ENCODE measurements at regions not wholly inside any gene's neighbourhood (a gene's known extent, or its start where the extent isn't known, plus 50 kb on each side); places are given as distances from the start of the nearest gene placed in this dataset.

DNA sequence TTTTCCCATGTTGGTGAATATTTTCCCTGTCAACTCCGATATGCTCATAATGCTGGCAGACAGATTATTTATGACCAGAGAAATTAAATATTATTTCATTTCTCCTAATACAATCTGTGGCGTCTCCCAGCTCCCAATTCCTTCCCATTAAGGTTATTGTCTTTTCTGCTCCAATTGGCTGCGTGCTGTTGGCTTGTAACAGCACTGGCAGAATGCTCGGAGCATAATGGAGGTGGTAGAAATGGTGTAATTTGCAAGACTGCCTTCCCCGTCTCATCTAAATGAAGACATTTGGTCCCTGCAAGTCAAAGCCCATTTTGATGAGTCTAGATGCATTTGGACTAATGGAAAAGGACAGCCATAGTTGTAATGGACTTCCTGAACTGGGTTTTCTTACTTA lies 601.7 kb downstream of the BRINP1 start:
- DNase-seq (ENCODE audit: low spot score in 2 of 2): no peak
- H3K4me3 ChIP-seq: no peak overlapping the region
- no peaks in the 10 kb centered on the region for H3K36me3 ChIP-seq (replicated peaks)
- in situ Hi-C loops (cut with MboI; ENCODE audit: low sequenced_read_pairs): no loop called here
- no peaks in the 10 kb centered on the region for H3K9me3 ChIP-seq
- H3K27me3 ChIP-seq (ENCODE audit: low read depth): no peaks in the 10 kb centered on the region
- H3K4me1 ChIP-seq: no peaks in the 10 kb centered on the region

DNA sequence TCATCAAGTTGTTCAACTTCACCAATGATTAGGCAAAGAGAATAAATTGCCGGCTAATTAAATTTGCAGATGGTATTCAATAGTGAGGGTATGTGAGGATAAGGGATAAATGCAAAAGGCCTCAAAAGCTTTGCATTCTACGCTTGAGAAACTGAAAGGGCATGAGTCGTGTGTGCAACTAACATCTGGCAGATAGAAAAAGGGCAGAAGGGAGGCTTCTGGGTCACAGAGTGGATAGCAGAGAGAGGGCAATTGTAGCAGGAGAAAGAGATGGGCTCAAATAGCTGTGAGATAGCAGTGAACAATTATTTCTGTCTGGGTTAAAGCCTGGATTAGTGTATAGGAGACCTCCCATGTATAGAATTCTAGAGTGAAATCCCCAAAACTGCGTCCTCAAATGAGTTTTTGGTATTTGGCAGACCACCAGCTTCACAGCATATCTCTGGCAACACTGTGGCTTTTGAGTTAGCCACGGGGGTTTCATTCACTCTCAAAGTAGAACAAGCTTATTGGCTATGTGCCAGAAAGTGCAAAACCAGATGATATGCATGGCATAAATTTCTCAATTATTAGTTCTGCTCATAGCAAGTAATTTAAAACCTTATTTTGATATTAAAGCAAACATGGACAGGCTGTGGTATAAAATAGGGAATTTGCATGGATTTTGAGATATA lies 586.3 kb downstream of the BRINP1 start:
- H3K4me3 ChIP-seq: no peak overlapping the region
- in situ Hi-C loops (cut with MboI; ENCODE audit: low sequenced_read_pairs): no loop called here
- no peak for DNase-seq (ENCODE audit: low spot score in 2 of 2)
- H3K27me3 ChIP-seq (ENCODE audit: low read depth): no peaks in the 10 kb centered on the region
- H3K36me3 ChIP-seq (replicated peaks): no peaks in the 10 kb centered on the region
- no peaks in the 10 kb centered on the region for H3K4me1 ChIP-seq
- no peaks in the 10 kb centered on the region for H3K9me3 ChIP-seq

DNA sequence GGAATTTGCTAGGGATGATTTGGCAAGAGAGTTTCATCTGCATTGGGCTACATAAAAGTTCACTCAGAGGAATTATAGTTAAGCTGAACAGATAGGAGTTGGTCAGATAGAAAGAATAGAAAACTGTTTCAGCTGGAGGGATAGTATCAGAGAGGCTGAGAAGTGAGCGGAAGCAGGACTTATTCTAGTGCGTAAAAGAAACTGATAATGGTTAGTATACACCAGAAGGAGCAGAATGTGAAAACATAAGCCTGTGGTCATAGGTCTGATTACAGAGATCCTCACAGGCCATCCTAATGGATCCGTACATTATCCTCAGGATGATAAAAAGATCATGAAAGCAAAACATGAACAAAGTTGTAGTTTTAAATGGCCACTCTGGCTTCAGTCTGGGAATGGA lies 585.2 kb downstream of the BRINP1 start:
- Histone ChIP-seq H3K4me3 (no peak overlapping the region), H3K27me3 (ENCODE audit: low read depth) (no peaks in the 10 kb centered on the region), H3K9me3 (no peaks in the 10 kb centered on the region), H3K4me1 (no peaks in the 10 kb centered on the region), H3K36me3 (replicated peaks) (no peaks in the 10 kb centered on the region)
- in situ Hi-C loops (cut with MboI; ENCODE audit: low sequenced_read_pairs): no loop called here
- DNase-seq (ENCODE audit: low spot score in 2 of 2): no peak

DNA sequence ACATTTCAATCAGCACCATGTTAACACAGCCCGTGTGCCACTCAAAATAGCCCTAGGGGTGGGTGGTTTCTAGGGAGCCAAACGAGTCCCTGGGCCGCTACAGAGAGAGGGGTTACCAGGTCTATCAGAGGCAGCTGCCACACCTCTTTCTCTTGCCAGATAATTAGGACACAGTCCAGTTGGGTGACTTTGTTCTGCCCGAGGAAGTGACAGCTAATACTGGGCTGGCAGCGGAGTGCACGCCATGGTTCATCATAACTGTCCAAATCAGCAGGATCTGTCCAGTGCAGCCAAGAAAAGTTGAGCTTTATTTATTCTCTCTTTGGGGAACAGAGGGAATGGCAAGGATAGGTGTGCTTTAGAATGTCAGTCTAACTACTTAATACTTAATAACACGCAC lies 583.8 kb downstream of the BRINP1 start:
- in situ Hi-C loops (cut with MboI; ENCODE audit: low sequenced_read_pairs): no loop called here

DNA sequence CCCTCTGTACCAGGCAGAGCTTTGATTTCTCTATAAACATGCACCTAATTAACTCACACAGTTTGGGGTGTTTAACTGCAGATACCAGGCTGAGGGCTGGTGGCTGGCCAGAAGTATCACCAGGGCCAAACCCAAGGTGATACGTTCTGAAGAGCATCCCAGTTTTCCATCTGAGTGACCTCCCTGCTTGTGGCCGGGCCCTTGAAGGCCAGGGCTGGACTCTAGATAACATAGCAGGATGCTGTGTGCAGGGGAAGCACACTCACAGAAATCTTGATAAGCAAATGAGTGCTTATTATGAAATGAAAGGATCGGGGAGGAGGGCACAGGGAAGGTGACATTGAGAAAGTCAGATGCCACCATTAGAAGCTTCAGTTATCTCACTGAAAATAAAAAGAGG lies 582.4 kb downstream of the BRINP1 start:
- DNase-seq (ENCODE audit: low spot score in 2 of 2): no peak
- H3K36me3 ChIP-seq (replicated peaks): no peaks in the 10 kb centered on the region
- in situ Hi-C loops (cut with MboI; ENCODE audit: low sequenced_read_pairs): no loop called here

More for the DNA sequence above, 583.8 kb downstream of the BRINP1 start:
- no peaks in the 10 kb centered on the region for H3K36me3 ChIP-seq (replicated peaks)
- no peaks in the 10 kb centered on the region for H3K27me3 ChIP-seq (ENCODE audit: low read depth)
- no peaks in the 10 kb centered on the region for H3K4me1 ChIP-seq
- no peak for DNase-seq (ENCODE audit: low spot score in 2 of 2)
- no peaks in the 10 kb centered on the region for H3K9me3 ChIP-seq
- H3K4me3 ChIP-seq: no peak overlapping the region

GRCh38 chr9:118809160-118809625 lies 560.0 kb downstream of the BRINP1 start:
- H3K4me3 ChIP-seq: no peak overlapping the region
- no peaks in the 10 kb centered on the region for H3K27me3 ChIP-seq (ENCODE audit: low read depth)
- no peaks in the 10 kb centered on the region for H3K36me3 ChIP-seq (replicated peaks)
- no peaks in the 10 kb centered on the region for H3K9me3 ChIP-seq
- DNase-seq (ENCODE audit: low spot score in 2 of 2): no peak
- no peaks in the 10 kb centered on the region for H3K4me1 ChIP-seq
- in situ Hi-C loops (cut with MboI; ENCODE audit: low sequenced_read_pairs): no loop called here

More for the DNA sequence above, 582.4 kb downstream of the BRINP1 start:
- no peaks in the 10 kb centered on the region for H3K9me3 ChIP-seq
- H3K27me3 ChIP-seq (ENCODE audit: low read depth): no peaks in the 10 kb centered on the region
- H3K4me3 ChIP-seq: no peak overlapping the region
- no peaks in the 10 kb centered on the region for H3K4me1 ChIP-seq

DNA sequence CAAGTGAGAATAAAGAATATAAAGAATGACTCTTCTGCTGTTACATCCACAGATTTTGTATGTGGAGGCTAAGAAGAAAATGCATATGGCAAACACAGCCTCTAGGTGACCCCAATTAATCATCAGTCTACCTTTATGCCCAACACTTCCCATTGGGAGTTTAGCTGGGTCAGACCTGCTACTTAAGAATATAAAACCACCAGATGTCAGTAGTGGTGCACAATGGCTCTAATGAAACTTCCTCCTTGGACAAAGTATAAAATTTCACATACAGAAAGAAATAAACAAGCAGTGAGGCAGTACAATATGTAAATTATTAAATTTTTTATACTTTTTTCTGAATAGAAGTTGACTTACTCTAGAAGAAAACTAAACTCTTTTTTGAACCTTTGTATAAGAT lies 539.9 kb downstream of the BRINP1 start:
- H3K27me3 ChIP-seq (ENCODE audit: low read depth): no peaks in the 10 kb centered on the region
- H3K9me3 ChIP-seq: no peaks in the 10 kb centered on the region
- H3K36me3 ChIP-seq (replicated peaks): no peaks in the 10 kb centered on the region
- no peak for DNase-seq (ENCODE audit: low spot score in 2 of 2)
- no peaks in the 10 kb centered on the region for H3K4me1 ChIP-seq
- in situ Hi-C loops (cut with MboI; ENCODE audit: low sequenced_read_pairs): no loop called here
- no peak overlapping the region for H3K4me3 ChIP-seq

- Histone ChIP-seq H3K36me3 (replicated peaks) (no peaks in the 10 kb centered on the region), H3K4me3 (no peak overlapping the region), H3K27me3 (ENCODE audit: low read depth) (no peaks in the 10 kb centered on the region), H3K4me1 (no peaks in the 10 kb centered on the region), H3K9me3 (no peaks in the 10 kb centered on the region)
- in situ Hi-C loops (cut with MboI; ENCODE audit: low sequenced_read_pairs): no loop called here
- DNase-seq (ENCODE audit: low spot score in 2 of 2): no peak
Measured at GRCh38 chr9:118832371-118832770, 536.9 kb downstream of the BRINP1 start.

GRCh38 chr9:118836891-118837290 lies 532.3 kb downstream of the BRINP1 start:
- in situ Hi-C loops (cut with MboI; ENCODE audit: low sequenced_read_pairs): no loop called here
- no peaks in the 10 kb centered on the region for H3K9me3 ChIP-seq
- H3K36me3 ChIP-seq (replicated peaks): no peaks in the 10 kb centered on the region
- no peak overlapping the region for H3K4me3 ChIP-seq
- no peak for DNase-seq (ENCODE audit: low spot score in 2 of 2)
- no peaks in the 10 kb centered on the region for H3K4me1 ChIP-seq
- no peaks in the 10 kb centered on the region for H3K27me3 ChIP-seq (ENCODE audit: low read depth)

GRCh38 chr9:118871531-118871930 lies 497.7 kb downstream of the BRINP1 start:
- in situ Hi-C loops (cut with MboI; ENCODE audit: low sequenced_read_pairs): no loop called here
- no peak for DNase-seq (ENCODE audit: low spot score in 2 of 2)

GRCh38 chr9:118882684-118883083 lies 486.6 kb downstream of the BRINP1 start:
- Histone ChIP-seq H3K4me3 (no peak overlapping the region), H3K27me3 (ENCODE audit: low read depth) (no peaks in the 10 kb centered on the region), H3K9me3 (no peaks in the 10 kb centered on the region), H3K4me1 (no peaks in the 10 kb centered on the region), H3K36me3 (replicated peaks) (no peaks in the 10 kb centered on the region)
- in situ Hi-C loops (cut with MboI; ENCODE audit: low sequenced_read_pairs): no loop called here
- DNase-seq (ENCODE audit: low spot score in 2 of 2): no peak

More at GRCh38 chr9:118871531-118871930, 497.7 kb downstream of the BRINP1 start:
- Histone ChIP-seq H3K27me3 (ENCODE audit: low read depth) (no peaks in the 10 kb centered on the region), H3K4me3 (no peak overlapping the region), H3K36me3 (replicated peaks) (no peaks in the 10 kb centered on the region), H3K9me3 (no peaks in the 10 kb centered on the region), H3K4me1 (no peaks in the 10 kb centered on the region)

DNA sequence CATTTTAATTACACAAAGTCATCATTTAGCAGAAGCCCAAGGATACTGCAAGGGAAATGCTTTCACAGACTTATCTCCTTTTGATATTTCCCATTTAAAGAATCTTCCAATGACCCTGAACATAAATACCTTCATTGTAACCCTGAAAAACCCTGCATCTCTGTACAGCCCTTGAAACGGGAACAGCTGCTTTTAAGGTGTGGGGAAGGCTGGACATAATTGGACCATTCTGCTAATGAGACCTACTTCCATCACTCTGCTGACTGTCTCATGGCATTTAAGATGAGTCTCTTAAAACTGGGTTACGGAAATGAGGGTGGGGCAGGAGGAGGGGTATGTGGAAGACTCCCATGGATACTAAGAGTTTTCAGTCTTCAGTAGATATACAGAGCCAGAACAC lies 485.8 kb downstream of the BRINP1 start:
- Histone ChIP-seq H3K4me1 (no peaks in the 10 kb centered on the region), H3K27me3 (ENCODE audit: low read depth) (no peaks in the 10 kb centered on the region), H3K36me3 (replicated peaks) (no peaks in the 10 kb centered on the region), H3K9me3 (no peaks in the 10 kb centered on the region), H3K4me3 (no peak overlapping the region)
- DNase-seq (ENCODE audit: low spot score in 2 of 2): no peak
- in situ Hi-C loops (cut with MboI; ENCODE audit: low sequenced_read_pairs): no loop called here

DNA sequence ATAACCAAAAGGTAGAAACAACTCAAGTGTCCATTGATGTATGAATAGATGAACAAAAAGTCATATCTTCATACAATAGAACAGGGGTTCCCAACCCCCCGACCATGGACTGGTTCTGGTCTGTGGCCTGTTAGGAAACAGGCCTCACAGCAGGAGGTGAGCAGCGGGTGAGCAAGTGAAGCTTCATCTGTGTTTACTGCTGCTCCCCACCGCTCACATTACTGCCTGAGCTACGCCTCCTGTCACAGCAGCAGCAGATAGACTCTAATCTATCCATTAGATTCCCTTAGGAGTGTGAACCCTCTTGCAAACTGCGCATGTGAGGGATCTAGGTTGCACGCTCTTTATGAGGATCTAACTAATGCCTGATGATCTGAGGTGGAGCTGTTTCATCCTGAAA lies 478.0 kb downstream of the BRINP1 start:
- in situ Hi-C loops (cut with MboI; ENCODE audit: low sequenced_read_pairs): no loop called here
- H3K4me3 ChIP-seq: no peak overlapping the region
- no peaks in the 10 kb centered on the region for H3K9me3 ChIP-seq
- H3K4me1 ChIP-seq: no peaks in the 10 kb centered on the region
- H3K27me3 ChIP-seq (ENCODE audit: low read depth): no peaks in the 10 kb centered on the region
- no peak for DNase-seq (ENCODE audit: low spot score in 2 of 2)
- H3K36me3 ChIP-seq (replicated peaks): no peaks in the 10 kb centered on the region

DNA sequence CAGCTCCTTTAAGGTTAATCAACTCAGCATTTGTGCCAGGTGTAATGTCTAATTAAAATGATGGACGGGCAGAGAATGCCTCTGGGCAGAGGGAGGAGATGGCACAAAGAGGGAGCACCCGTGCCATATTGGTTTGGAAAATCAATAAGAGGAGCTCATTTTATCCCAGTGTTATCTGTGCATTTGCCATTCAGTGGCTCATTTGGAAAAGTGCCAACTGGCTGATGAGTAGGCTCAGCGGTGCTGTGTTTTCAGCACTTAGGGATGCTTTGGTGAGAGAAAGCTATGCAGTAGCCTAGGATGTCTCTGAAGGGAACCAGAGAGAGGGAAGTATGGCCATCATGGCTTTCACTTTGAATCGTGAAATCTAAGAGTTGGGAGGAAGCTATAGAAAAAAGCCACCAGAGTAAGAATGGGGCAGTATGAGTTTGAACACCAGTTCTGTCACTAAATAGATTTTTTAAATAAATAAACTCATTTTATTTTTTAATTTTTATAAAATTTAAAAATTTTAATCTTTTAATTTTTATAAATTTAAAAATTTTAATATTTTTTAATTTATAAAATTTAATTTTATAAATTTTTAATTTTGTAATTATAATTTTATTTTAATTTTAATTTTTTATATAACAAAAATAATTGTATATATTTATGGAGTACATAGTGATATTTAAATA lies 472.8 kb downstream of the BRINP1 start:
- no peaks in the 10 kb centered on the region for H3K4me1 ChIP-seq
- in situ Hi-C loops (cut with MboI; ENCODE audit: low sequenced_read_pairs): no loop called here
- H3K36me3 ChIP-seq (replicated peaks): no peaks in the 10 kb centered on the region
- no peaks in the 10 kb centered on the region for H3K9me3 ChIP-seq
- no peak overlapping the region for H3K4me3 ChIP-seq
- DNase-seq (ENCODE audit: low spot score in 2 of 2): no peak
- no peaks in the 10 kb centered on the region for H3K27me3 ChIP-seq (ENCODE audit: low read depth)

All from HAP-1 (cell line).